NCI-H146 (cell line): ENCODE measurements at regions not wholly inside any gene's neighbourhood (a gene's known extent, or its start where the extent isn't known, plus 50 kb on each side); places are given as distances from the start of the nearest gene placed in this dataset.
"Not testable (repeated sequence)": the region's sequence is repeated elsewhere in the genome, so short reads cannot be mapped to it uniquely, and the experiment has no call there.

Source experiments
- DNase-seq: peaks from one replicate; lab custom pipeline; 2025; lab: John Stamatoyannopoulos, UW

DNA sequence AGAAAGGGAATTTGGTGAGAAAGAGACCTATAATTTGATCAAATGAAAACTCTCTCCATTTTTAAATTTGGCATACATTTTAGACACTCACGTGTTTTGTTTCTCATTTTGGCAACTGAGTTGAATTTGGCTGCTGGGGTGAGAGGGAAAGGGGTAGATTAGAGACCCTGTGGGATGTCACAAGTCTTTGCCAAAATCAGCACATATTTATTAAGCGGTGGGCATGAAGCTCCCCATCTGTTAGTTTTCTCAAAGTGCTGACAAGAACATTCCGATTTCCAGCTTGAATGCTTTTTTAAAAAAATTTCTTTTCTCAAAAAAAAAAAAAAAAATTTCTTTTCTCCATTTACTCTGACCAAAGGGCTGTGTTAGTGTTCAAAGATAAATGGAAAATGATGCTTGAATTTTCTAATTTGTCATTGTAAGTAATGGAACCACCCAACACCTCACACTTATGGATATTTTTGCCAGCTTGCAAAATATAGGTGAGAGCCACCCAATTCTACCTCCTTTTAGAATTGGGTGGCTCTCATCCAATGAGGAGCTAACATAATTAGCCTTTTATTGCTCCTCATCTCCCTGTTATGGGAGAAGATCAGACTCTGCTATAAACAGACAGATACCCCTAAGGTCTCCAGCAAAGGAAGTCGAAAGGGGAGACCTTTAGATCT lies 222.9 kb upstream of the FN1 start:
- DNase-seq, result no peak

- DNase-seq, result no peak
Measured at GRCh38 chr2:215657844-215658243, 222.0 kb upstream of the FN1 start.

GRCh38 chr2:215654148-215654819 lies 218.4 kb upstream of the FN1 start:
- DNase-seq, result no peak

GRCh38 chr2:215653344-215654030 lies 217.6 kb upstream of the FN1 start:
- no peak for DNase-seq

DNA sequence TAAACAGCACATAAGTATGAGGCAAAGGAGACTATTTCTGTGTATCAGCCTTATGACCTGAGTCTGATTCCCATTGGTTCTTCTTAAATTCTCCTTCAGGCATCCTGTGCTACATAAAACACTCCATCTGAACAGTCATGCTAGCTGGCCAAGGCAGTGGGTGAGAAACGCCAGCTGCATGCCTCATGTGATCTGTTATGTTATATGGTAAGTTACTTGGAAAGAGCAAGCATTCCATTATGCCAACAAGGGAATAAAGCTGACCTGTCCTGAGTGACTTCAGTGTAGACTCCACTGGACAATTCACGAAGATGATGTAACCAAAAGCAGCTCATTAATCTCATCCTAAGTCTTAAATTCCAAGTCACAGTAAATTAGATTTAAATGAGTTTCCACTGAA lies 216.5 kb upstream of the FN1 start:
- DNase-seq, result no peak

DNA sequence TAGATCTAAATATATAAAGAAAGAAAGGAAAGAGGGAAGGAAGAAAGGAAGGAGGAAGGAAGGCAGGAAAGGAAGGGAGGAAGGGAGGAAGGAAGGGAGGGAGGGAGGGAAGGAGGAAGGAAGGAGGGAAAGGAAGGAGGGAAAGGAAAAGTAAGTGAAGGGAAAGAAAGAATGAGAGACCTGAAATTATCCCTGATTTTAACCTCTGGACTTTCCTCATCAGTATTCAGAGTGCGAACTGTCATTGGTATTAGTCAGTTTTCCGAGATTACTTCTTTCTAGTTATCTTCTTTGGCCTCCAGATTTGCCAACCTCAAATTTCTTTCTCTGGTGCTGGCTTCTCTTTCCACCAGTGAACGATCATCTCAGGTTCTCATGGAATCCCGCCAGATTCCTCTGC lies 215.5 kb upstream of the FN1 start:
- no peak for DNase-seq

DNA sequence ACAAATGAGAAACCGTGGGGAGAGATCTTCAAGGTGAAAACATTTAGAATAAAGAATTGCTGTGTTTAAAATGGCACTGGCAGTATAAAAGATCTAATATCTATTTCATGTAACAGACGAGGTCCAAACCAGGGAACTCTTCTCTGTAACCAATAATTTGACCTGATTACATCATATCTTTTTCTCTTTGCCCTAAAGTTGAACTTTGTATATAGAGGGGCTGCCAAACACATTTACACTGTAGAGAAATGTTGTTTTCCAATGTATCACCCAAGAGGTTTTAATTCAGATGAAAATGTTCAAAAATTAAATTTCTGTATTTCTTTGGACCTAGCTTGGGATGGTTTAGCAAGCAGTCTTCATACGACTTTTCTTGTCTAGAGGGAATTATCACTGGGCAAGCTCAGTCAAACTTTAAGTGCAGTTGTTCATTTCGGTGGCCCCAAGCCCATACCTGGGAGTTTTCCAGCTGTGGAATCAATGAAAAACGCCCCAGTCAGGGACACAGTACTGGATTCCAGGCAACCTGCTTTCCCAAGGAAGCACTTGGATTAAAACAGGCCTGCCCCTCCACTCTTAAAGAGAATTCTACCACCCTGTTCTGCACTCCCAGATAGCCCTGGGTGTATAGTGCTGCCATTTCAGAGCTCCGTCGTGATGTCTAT lies 208.5 kb upstream of the FN1 start:
- DNase-seq, result no peak

DNA sequence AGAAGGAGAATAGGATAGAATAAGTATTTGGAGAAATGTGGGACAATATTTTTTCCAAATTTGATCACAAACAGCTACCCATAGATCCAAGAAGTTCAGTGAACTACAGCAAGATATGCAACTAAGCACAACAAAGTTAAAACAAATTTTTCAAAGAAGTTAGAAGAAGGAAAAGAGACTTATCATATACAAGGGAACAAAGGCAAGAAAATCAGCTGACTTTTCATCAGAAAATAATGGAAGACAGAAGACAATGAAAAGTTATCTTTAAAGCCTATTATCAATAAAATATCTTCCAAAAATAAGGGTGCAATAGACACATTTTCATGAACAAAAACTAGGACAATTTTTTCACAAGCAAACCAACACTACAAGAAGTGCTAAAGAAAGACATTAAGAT lies 202.8 kb upstream of the FN1 start:
- no peak for DNase-seq

GRCh38 chr2:215637651-215638050 lies 201.8 kb upstream of the FN1 start:
- no peak for DNase-seq

GRCh38 chr2:215636816-215637215 lies 200.9 kb upstream of the FN1 start:
- DNase-seq, result no peak

GRCh38 chr2:215635788-215636139 lies 199.9 kb upstream of the FN1 start:
- DNase-seq, result no peak

DNA sequence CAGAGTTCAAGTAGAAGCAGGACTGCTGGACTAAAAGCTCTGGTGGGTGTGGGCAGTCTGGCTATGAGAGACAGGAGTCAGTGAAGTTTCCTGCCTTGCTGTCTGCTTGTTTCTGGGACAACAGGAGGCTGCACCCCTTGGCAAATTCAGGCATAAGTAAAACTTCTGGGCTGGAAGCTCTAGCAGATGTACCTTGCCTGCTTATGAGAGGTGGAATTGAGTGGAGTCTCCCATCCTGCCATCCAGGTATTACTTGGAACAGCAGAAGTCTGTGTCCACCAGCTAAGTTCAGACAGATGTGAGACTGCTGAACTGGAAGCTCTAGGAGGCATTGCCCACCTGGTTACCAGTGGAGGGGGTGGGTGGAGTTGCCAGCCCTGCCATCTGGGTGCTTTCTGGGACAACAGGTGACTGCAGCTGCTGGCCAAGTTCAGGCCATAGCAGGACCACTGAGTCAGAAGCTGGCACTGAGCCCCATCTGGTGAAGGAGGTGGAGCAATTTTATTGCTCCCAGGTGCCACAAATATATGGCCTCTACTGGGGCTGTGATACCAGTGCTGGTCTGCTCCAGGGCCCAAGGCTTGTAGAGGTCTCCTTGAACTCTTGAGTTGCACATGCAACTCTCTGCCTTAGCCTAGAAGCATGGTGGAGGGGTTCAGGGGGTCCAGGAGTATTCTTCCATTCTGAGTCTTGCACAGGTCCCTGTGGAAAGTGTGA lies 199.4 kb upstream of the FN1 start:
- DNase-seq, result no peak

DNA sequence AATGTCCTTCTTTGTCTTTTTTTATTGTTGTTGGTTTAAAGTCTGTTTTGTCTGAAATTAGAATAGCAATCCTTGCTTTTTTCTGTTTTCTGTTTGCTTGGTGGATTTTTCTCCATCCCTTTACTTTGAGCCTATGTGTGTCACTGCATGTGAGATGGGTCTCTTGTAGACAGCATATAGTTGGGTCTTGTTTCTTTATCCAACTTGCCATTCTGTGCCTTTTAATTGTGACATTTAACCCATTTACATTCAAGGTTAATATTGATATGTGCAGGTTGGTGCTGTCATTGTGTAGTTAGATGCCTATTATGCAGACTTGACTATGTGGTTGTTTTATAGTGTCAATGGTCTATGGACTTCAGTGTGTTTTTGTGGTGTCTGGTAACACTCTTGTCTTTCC lies 197.5 kb upstream of the FN1 start:
- DNase-seq, result no peak

GRCh38 chr2:215631696-215632095 lies 195.8 kb upstream of the FN1 start:
- DNase-seq, result no peak

DNA sequence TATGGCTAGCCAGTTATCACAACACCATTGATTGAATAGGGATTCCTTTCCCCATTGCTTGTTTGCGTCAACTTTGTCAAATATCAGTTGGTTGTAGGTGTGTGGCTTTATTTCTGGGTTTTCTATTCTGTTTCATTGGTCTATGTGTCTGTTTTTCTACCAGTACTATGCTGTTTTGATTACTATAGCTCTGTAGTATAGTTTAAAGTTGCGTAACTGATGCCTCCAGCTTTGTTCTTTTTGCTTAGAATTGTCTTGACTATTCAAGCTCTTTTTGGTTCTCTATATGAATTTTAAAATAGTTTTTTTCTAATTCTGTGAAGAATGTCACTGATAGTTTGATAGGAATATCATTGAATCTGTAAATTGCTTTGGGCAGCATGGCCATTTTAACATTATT lies 194.9 kb upstream of the FN1 start:
- not testable (repeated sequence) for DNase-seq

DNA sequence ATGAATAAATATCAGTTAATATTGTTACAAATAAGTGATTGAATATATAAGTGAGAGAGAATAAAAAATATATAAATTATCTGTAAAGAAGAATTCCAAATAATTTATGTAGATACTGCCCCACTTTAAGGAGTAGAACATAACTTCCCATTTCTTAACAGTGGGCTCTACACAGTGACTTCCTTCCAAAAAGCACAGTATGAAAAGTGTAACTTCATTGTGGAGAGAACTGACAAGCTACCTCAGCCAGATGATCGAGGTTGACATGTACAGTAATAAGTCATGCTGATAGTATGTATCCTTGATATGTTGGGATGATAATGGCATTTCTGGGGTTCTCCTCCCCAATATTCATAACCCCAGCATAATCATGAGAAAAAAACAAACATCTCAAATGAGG lies 191.9 kb upstream of the FN1 start:
- DNase-seq, result no peak

DNA sequence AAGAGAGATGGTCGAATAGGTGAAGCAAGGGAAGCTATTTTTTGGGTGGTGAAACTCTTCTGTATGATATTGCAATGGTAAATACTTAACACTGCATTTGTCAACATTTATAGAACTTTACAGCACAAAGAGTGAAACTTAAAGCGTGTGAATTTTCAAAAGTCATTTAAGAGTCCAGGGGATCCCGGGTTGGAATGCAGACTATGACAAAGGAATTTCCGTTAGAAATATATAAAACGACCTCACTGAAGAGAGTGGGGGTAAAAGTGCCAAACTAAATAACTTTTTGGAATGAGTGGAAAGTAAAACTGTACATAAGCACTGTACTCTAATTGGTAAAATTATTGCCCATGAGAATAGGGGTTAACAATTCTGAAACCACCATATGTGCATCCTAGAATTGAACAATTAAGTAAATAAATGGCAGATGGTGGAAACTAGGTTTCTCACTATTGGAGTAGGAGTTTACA lies 191.0 kb upstream of the FN1 start:
- DNase-seq, result no peak

DNA sequence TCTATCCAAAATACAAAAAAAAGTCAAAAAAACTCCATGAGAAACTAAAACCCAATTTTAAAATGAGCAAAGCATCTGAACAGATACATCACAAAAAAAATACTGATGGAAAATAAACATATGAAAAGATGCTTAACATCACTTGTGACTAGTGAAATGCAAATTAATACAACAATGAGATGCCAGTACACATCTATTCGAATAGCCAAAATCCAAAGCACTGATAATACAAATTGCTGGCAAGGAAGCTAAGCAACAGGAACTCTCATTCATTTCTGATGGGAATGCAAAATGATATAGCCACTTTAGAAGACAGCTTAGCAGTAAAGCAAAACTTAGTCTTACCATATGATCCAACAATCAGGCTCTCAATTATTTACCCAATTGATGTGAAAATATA lies 190.2 kb upstream of the FN1 start:
- DNase-seq, result no peak

DNA sequence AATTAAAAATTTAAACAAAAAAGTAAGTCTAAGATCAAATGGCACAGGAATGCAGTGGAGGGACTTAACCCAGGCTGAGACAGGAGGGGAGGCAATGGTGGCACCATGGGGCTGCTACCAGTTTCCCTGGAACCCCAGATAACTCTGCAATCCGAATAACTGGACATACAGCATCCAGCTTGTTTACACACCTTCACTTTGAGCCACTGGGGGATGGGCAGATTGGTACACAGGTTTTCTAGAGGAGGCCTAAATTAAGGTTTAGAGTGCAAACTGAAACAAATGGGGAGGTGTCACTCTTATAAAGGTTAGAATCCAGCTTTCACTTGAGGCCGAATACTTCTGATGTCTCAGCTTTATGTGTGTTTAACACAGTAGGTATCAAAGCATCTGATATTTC lies 189.3 kb upstream of the FN1 start:
- DNase-seq, result no peak

DNA sequence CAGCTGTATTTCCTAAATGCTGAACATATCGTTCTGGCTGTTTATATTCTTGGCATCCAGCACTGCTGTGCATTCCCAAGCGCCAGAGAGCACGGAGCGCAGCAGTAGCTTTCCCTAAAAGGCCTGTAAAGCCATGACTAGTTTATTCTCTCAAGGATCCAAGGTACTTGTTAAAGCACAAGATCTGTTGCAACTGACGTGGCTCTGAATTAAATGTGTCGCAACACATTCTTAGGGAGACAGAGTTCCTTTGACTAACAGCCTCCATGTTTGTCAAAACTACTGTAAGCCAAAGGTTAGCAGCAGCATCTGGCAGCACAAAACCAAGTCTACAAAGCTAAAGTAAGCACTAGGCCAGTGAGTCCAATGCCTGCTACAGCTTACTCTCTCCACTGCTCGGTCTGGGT lies 188.6 kb upstream of the FN1 start:
- DNase-seq, result no peak

DNA sequence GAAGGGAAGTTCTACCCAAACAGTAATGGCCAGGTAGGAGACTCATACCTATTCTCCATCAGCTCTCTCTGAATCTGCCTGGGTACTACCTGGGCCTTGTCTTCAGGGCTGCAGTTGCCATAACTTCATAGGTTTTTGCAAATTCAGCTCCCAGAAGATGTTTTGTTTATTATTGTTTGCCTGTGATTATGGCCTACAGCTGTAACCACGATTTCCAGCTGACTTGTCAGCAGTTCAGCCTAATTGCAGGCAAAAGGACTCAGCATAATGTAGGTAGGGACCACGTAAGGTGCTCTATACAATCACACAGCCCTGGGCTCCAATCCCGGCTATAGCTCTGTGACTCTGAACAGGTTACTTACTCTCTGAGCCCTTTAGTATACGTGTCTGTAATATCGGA lies 187.0 kb upstream of the FN1 start:
- DNase-seq, result no peak

- no peak for DNase-seq
Measured at GRCh38 chr2:215621381-215621780, 185.5 kb upstream of the FN1 start.
